ENCODE measurements at regions not wholly inside any gene's neighbourhood (a gene's known extent, or its start where the extent isn't known, plus 50 kb on each side); places are given as distances from the start of the nearest gene placed in this dataset.

DNA sequence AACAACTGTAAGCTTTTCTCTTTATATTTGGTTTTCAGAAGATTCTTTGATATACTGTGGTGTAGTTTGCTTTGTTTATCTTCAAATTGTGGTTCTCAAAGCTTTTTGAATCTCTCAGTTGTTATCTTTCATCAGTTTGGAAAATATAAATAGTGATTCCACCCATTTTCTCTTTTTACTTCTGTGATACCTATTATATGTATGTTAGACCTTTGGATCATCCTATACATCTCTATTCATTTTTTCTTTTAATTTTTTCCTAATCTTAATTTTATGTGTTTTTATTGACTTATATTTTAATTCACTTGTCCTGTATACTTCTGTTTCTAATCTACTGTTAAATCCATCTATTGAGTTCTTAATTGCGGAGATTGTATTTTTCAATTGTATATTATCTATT is 160.7 kb upstream of the COL8A1 start:
- H3K27me3 ChIP-seq, result no peaks in the 10 kb centered on the region
- no peak overlapping the region for H3K27ac ChIP-seq
- H3K9me3 ChIP-seq, result no peaks in the 10 kb centered on the region
- H3K4me1 ChIP-seq, result peaks cover 0 to 47% (median 12%) of the 10 kb centered on the region in 4 donors
- DNase-seq, result no peak
- intact Hi-C loops (cut with DNase I; ENCODE audit: low total_unique reads), result no loop called here
- TF ChIP-seq, protein P1, sequence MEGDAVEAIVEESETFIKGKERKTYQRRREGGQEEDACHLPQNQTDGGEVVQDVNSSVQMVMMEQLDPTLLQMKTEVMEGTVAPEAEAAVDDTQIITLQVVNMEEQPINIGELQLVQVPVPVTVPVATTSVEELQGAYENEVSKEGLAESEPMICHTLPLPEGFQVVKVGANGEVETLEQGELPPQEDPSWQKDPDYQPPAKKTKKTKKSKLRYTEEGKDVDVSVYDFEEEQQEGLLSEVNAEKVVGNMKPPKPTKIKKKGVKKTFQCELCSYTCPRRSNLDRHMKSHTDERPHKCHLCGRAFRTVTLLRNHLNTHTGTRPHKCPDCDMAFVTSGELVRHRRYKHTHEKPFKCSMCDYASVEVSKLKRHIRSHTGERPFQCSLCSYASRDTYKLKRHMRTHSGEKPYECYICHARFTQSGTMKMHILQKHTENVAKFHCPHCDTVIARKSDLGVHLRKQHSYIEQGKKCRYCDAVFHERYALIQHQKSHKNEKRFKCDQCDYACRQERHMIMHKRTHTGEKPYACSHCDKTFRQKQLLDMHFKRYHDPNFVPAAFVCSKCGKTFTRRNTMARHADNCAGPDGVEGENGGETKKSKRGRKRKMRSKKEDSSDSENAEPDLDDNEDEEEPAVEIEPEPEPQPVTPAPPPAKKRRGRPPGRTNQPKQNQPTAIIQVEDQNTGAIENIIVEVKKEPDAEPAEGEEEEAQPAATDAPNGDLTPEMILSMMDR (IDR thresholded peaks at IDR 0.05), result no peak
- no peaks in the 10 kb centered on the region for H3K36me3 ChIP-seq
- H3K4me3 ChIP-seq, result no peak overlapping the region

DNA sequence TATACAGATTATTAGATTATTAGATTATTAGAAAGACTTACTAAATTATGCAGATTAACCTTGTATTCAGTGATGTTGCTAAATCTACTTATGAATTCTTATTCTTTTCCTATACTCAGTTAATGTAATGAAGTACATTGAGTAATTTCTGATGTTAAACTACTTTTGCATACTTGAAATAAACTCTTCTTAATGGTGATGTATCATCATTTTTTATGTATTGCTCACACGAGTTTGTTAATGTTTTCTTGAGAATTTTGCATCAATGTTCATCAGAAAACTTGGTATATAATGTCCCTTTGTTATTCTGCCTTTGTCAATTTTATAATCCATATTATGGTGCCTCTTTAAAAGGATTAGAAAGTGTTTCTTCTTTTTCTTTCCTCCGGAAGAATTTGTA is 163.2 kb upstream of the COL8A1 start:
- Histone ChIP-seq H3K27me3 (no peaks in the 10 kb centered on the region), H3K4me3 (no peak overlapping the region), H3K4me1 (peaks cover 0 to 64% (median 24%) of the 10 kb centered on the region in 4 donors), H3K36me3 (no peaks in the 10 kb centered on the region), H3K27ac (peak overlapping the region in 1 of 2 donors; percentile 77), H3K9me3 (no peaks in the 10 kb centered on the region)
- TF ChIP-seq, protein P1 (IDR thresholded peaks at IDR 0.05), result no peak
- DNase-seq, result no peak
- intact Hi-C loops (cut with DNase I; ENCODE audit: low total_unique reads), result no loop called here

DNA sequence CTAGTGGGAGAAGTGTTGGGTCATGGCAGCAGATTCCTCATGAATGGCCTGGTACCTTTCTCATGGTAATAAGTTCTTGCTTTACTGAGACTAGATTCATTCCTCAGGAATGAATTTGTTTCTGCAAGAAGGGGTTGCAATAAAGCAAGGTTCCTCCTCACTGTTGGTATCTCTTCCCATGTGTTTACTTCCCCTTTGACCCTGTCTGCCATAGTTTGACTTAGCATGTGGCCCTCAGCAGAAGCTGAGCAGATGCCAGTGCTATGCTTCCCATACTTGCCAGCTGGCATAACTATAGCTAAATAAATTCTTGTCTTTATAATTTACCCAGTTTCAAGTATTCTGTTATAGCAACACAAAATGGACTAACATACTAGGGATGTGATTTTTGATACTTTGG is 163.6 kb upstream of the COL8A1 start:
- DNase-seq, result no peak
- Histone ChIP-seq H3K4me3 (no peak overlapping the region), H3K27ac (peak overlapping the region; percentile 77 to 79), H3K4me1 (peaks cover 0 to 64% (median 24%) of the 10 kb centered on the region in 4 donors), H3K9me3 (no peaks in the 10 kb centered on the region), H3K36me3 (no peaks in the 10 kb centered on the region), H3K27me3 (no peaks in the 10 kb centered on the region)
- intact Hi-C loops (cut with DNase I; ENCODE audit: low total_unique reads), result no loop called here
- TF ChIP-seq, protein P1 (IDR thresholded peaks at IDR 0.05), result no peak

DNA sequence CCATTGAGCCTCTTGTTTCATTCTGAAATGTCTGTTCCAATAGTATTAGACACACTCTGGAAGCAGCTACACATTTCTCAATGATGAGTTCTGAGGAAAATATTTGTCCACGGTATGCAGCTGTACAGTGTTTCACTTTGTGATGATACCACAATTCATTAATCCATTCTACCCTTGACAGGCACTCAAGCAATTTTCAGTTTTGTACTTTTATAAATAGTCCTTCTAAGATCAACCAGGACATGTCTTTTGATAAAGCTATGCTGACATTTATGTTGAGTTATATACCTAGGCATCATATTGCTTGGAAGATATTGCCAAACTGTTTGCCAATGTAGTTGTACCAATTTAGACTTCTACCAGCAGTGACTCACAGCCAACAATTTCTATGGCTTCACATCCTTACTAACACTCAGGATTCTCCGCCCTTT is 165.1 kb upstream of the COL8A1 start:
- Histone ChIP-seq H3K27ac (peak overlapping the region; percentile 77 to 79), H3K27me3 (no peaks in the 10 kb centered on the region), H3K4me3 (no peak overlapping the region), H3K9me3 (no peaks in the 10 kb centered on the region), H3K4me1 (peaks cover 0 to 60% (median 24%) of the 10 kb centered on the region in 4 donors), H3K36me3 (no peaks in the 10 kb centered on the region)
- TF ChIP-seq, protein P1 (IDR thresholded peaks at IDR 0.05), result no peak
- no peak for DNase-seq
- intact Hi-C loops (cut with DNase I; ENCODE audit: low total_unique reads), result no loop called here

DNA sequence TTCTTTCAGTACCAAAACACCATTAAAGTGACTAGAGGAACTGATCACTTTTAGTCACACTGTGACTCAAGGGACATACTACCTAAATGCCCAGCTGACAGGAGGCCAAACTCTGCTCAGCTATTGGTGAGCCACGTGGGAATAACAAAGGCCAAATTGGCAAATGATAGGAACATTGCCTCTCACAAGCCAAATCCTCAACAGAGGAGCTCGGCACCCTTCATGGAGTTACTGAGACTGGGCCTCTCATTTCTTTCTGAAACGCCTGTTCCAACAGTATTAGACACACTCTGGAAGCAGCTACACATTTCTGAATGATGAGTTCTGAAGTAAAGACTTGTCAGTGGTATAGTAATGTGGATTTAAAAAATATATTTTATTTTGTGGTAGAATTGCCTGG is 166.0 kb upstream of the COL8A1 start:
- intact Hi-C loops (cut with DNase I; ENCODE audit: low total_unique reads), result no loop called here

More for the DNA sequence above, 166.0 kb upstream of the COL8A1 start:
- no peaks in the 10 kb centered on the region for H3K9me3 ChIP-seq
- TF ChIP-seq, protein P1 (IDR thresholded peaks at IDR 0.05), result no peak
- peaks cover 0 to 60% (median 24%) of the 10 kb centered on the region in 4 donors for H3K4me1 ChIP-seq
- H3K27me3 ChIP-seq, result no peaks in the 10 kb centered on the region
- H3K4me3 ChIP-seq, result no peak overlapping the region
- peak; percentile 78 to 84 for DNase-seq
- peak overlapping the region; percentile 77 to 79 for H3K27ac ChIP-seq
- H3K36me3 ChIP-seq, result no peaks in the 10 kb centered on the region
